Liver (tissue), 8 donors: ENCODE measurements at regions not wholly inside any gene's neighbourhood (a gene's known extent, or its start where the extent isn't known, plus 50 kb on each side); places are given as distances from the start of the nearest gene placed in this dataset.

ENCODE experiments used
- DNase-seq: peaks from one replicate; pipeline ENCODE4 v3.0.0-alpha.2; 2017; ENCODE audit warnings: low spot score
- H3K27ac ChIP-seq, 2 donors: one replicate each; pipeline ENCODE4 v1.7.0; 2013; ENCODE audit warnings: inconsistent platforms in 2 of 2, low read length in 2 of 2, control low read depth in 1 of 2, low read depth in 1 of 2, mild to moderate bottlenecking in 1 of 2
- H3K27me3 ChIP-seq, 4 donors: one replicate each; pipeline versions ENCODE4 v1.6.1 to v1.7.0; 2013; ENCODE audit warnings: low read length in 3 of 4, inconsistent platforms in 1 of 4, mild to moderate bottlenecking in 1 of 4, moderate library complexity in 1 of 4; ENCODE audit not compliant: control insufficient read depth in 4 of 4, insufficient read depth in 4 of 4
- H3K36me3 ChIP-seq, 4 donors: one replicate each; pipeline versions ENCODE4 v1.6.1 to v1.7.0; 2013; ENCODE audit warnings: low read length in 3 of 4, mild to moderate bottlenecking in 3 of 4, low read depth in 1 of 4, moderate library complexity in 1 of 4; ENCODE audit not compliant: control insufficient read depth in 4 of 4, insufficient read depth in 3 of 4
- H3K4me1 ChIP-seq, 4 donors: one replicate each; pipeline versions ENCODE4 v1.6.1 to v1.7.0; 2013; ENCODE audit warnings: low read length in 3 of 4, mild to moderate bottlenecking in 3 of 4, moderate library complexity in 1 of 4; ENCODE audit not compliant: control insufficient read depth in 4 of 4, insufficient read depth in 4 of 4
- H3K4me3 ChIP-seq, 3 donors: one replicate each; pipeline versions ENCODE4 v1.6.1 to v1.7.0; 2013; ENCODE audit warnings: low read length in 3 of 3, control low read depth in 1 of 3, low read depth in 1 of 3, mild to moderate bottlenecking in 1 of 3
- H3K9ac ChIP-seq, 2 donors: one replicate each; pipeline ENCODE4 v1.7.0; 2013; ENCODE audit warnings: low read length in 2 of 2, mild to moderate bottlenecking in 2 of 2, moderate library complexity in 2 of 2, control low read depth in 1 of 2, low read depth in 1 of 2
- H3K9me3 ChIP-seq, 4 donors: one replicate each; pipeline versions ENCODE4 v1.6.1 to v1.7.0; 2013; ENCODE audit warnings: low read length in 3 of 4; ENCODE audit not compliant: control insufficient read depth in 4 of 4
- CTCF ChIP-seq: fragments of 150-350 bp; IDR thresholded peaks from 2 replicates; pipeline ENCODE4 v1.5.1; 2017; ENCODE audit warnings: improper control_type of control experiment, low read depth, low read length; ENCODE audit not compliant: missing input control
- EGR1 ChIP-seq, 2 donors: IDR thresholded peaks; 2 replicates each; pipeline ENCODE4 v1.6.1; 2016 to 2018; ENCODE audit warnings: antibody characterized with exemption in 2 of 2, low read depth in 2 of 2
- FOXA1 ChIP-seq: IDR thresholded peaks from 2 replicates; pipeline ENCODE4 v1.6.1; 2016; ENCODE audit warnings: antibody characterized with exemption
- FOXA2 ChIP-seq: IDR thresholded peaks from 2 replicates; pipeline ENCODE4 v1.6.1; 2016; ENCODE audit warnings: antibody characterized with exemption
- GABPA ChIP-seq, 2 donors: IDR thresholded peaks in 1 of 2; conservative IDR thresholded peaks in 1 of 2; 2 replicates each; pipeline ENCODE4 v1.6.1; 2016; ENCODE audit warnings: antibody characterized with exemption in 2 of 2, mild to moderate bottlenecking in 1 of 2, moderate library complexity in 1 of 2
- HNF4G ChIP-seq: IDR thresholded peaks from 2 replicates; pipeline ENCODE4 v1.6.1; 2016; ENCODE audit warnings: antibody characterized with exemption
- MAX ChIP-seq: IDR thresholded peaks from 2 replicates; pipeline ENCODE4 v1.6.1; 2016; ENCODE audit warnings: antibody characterized with exemption
- NR2F2 ChIP-seq: IDR thresholded peaks from 2 replicates; pipeline ENCODE4 v1.6.1; 2016; ENCODE audit warnings: antibody characterized with exemption
- RAD21 ChIP-seq, 2 donors: IDR thresholded peaks; 2 replicates each; pipeline ENCODE4 v1.6.1; 2016; ENCODE audit warnings: antibody characterized with exemption in 2 of 2, mild to moderate bottlenecking in 2 of 2
- REST ChIP-seq: IDR thresholded peaks from 2 replicates; pipeline ENCODE4 v1.6.1; 2016; ENCODE audit warnings: antibody characterized with exemption, mild to moderate bottlenecking
- RXRA ChIP-seq, 2 donors: IDR thresholded peaks; 2 replicates each; pipeline ENCODE4 v1.6.1; 2017 to 2018; ENCODE audit warnings: antibody characterized with exemption in 2 of 2, mild to moderate bottlenecking in 1 of 2
- SP1 ChIP-seq: IDR thresholded peaks from 2 replicates; pipeline ENCODE4 v1.6.1; 2018; ENCODE audit warnings: antibody characterized with exemption, mild to moderate bottlenecking
- TAF1 ChIP-seq: conservative IDR thresholded peaks from 2 replicates; pipeline ENCODE4 v1.6.1; 2016; ENCODE audit warnings: antibody characterized with exemption, mild to moderate bottlenecking
- YY1 ChIP-seq: IDR thresholded peaks from 2 replicates; pipeline ENCODE4 v1.6.1; 2016; ENCODE audit warnings: antibody characterized with exemption, mild to moderate bottlenecking
- WGBS: extraction: QIAGEN DNeasy Blood & Tissue Kit; methylation state at CpG from one replicate; pipeline ENCODE4 v1.1.7; 2013; 5-methylcytosine and 5-hydroxymethylcytosine counted together
- donor health status: healthy.
- donor health status: healthy.
- donor health status: healthy.
- donor health status: healthy.
- donor health status: healthy.

- no peak overlapping the region for H3K9ac ChIP-seq
- no peaks in the 10 kb centered on the region for H3K27me3 ChIP-seq
- no peak for DNase-seq
- no peak for TF ChIP-seq CTCF
- peaks cover 0 to 6% (median 0%) of the 10 kb centered on the region in 4 donors for H3K4me1 ChIP-seq
- no peak overlapping the region for H3K4me3 ChIP-seq
- 79% methylated on average over 3 of the region's 3 CpGs for WGBS
- H3K36me3 ChIP-seq = no peaks in the 10 kb centered on the region
- H3K27ac ChIP-seq = no peak overlapping the region
- no peaks in the 10 kb centered on the region for H3K9me3 ChIP-seq
Observed at GRCh38 chr1:193525917-193526710, 339.7 kb upstream of the B3GALT2 start.

- DNase-seq = no peak
- H3K4me3 ChIP-seq = no peak overlapping the region
- peaks cover 0 to 6% (median 0%) of the 10 kb centered on the region in 4 donors for H3K4me1 ChIP-seq
- TF ChIP-seq FOXA2 = no peak
- TF ChIP-seq TAF1 = no peak
- no peak for TF ChIP-seq EGR1 (IDR thresholded peaks at IDR 0.05; ENCODE audit: low read depth in 2 of 2)
- TF ChIP-seq NR2F2 = no peak
- no peak for TF ChIP-seq REST
- no peak for TF ChIP-seq GABPA (IDR thresholded peaks at IDR 0.05 in 1 of 2, conservative IDR thresholded peaks at IDR 0.05 in 1 of 2)
- no peak for TF ChIP-seq RAD21 (IDR thresholded peaks at IDR 0.05)
- no peaks in the 10 kb centered on the region for H3K9me3 ChIP-seq
- H3K9ac ChIP-seq = no peak overlapping the region
- no peaks in the 10 kb centered on the region for H3K27me3 ChIP-seq
- no peaks in the 10 kb centered on the region for H3K36me3 ChIP-seq
- H3K27ac ChIP-seq = no peak overlapping the region
Observed at GRCh38 chr1:193525411-193525810, 339.0 kb upstream of the B3GALT2 start.

- Histone ChIP-seq H3K27me3 (no peaks in the 10 kb centered on the region), H3K27ac (no peak overlapping the region), H3K36me3 (no peaks in the 10 kb centered on the region), H3K4me3 (no peak overlapping the region), H3K9ac (no peak overlapping the region), H3K4me1 (peaks cover 0 to 6% (median 0%) of the 10 kb centered on the region in 4 donors), H3K9me3 (no peaks in the 10 kb centered on the region)
- 98% methylated on average over 2 of the region's 2 CpGs for WGBS
- no peak for DNase-seq
- TF ChIP-seq RXRA (IDR thresholded peaks at IDR 0.05) = no peak
- no peak for TF ChIP-seq SP1
- no peak for TF ChIP-seq YY1
- TF ChIP-seq RAD21 (IDR thresholded peaks at IDR 0.05) = no peak
- TF ChIP-seq CTCF = no peak
- TF ChIP-seq FOXA2 = no peak
- TF ChIP-seq FOXA1 = no peak
- no peak for TF ChIP-seq GABPA (IDR thresholded peaks at IDR 0.05 in 1 of 2, conservative IDR thresholded peaks at IDR 0.05 in 1 of 2)
- no peak for TF ChIP-seq TAF1
- no peak for TF ChIP-seq MAX
- TF ChIP-seq EGR1 (IDR thresholded peaks at IDR 0.05; ENCODE audit: low read depth in 2 of 2) = no peak
- no peak for TF ChIP-seq HNF4G
- no peak for TF ChIP-seq NR2F2
Observed at GRCh38 chr1:193524616-193525015, 338.2 kb upstream of the B3GALT2 start.
